Left ventricle myocardium superior (tissue), 1 donor: ENCODE measurements at regions not wholly inside any gene's neighbourhood (a gene's known extent, or its start where the extent isn't known, plus 50 kb on each side); places are given as distances from the start of the nearest gene placed in this dataset.

Experiments used
- ATAC-seq: fragments of 200-7000 bp; cut with Tn5 transposase; one replicate; pipeline ENCODE4 v1.9.1; 2020; ENCODE audit warnings: mild to moderate bottlenecking, moderate library complexity
- DNase-seq: peaks from one replicate; pipeline ENCODE4 v3.0.0-alpha.2; 2020
- intact Hi-C: fragments of 100-400 bp; cut with micrococcal nuclease; formaldehyde crosslinking; loops from one replicate; pipeline ENCODE4 v1.11.0; 2022
- donor health status: DM: no; HTN: yes; CAD: no; lungs with severe emphysema.

DNA sequence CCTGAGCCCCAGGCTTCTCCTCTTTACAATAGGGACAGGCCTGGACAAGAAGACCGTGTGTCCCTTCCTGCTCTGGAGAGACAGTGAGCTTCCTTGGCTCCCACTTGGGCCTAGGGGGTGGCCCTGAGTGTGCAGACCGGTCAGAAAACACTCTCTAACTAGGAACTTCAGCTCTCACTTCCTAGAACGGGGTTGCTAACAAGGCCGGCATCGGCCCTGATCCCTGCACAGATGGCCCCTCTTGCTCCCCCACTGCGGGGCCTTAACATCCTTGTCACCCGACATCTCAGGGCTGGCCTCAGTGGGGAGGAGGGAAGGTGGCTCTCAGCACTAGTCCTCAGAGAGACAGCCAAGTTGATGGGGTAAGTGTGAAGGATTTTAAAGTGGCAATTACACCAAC lies 406.9 kb downstream of the CTTN start:
- ATAC-seq (no peak), DNase-seq (no peak)
- intact Hi-C loops = no loop called here

DNA sequence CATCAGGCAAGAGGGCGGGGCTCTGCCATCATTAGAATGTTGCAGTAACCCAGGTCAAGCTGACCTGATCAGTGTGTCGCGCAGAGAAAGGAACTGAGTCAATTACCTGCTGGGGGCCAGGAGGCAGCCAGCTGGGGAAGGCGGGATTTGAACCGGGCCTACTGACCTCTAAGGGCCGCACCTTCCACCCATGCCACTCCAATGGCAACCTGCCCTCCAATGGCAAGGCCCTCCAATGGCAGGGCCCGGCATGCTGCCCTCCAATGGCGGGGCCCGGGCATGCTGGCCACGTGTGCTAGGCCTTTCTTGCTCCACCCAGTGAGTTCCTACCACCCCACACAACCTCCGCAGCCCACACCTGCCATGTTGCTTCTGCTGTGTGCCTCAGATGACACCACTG lies 407.6 kb downstream of the CTTN start:
- intact Hi-C loops = no loop called here
- ATAC-seq (no peak), DNase-seq (no peak)

DNA sequence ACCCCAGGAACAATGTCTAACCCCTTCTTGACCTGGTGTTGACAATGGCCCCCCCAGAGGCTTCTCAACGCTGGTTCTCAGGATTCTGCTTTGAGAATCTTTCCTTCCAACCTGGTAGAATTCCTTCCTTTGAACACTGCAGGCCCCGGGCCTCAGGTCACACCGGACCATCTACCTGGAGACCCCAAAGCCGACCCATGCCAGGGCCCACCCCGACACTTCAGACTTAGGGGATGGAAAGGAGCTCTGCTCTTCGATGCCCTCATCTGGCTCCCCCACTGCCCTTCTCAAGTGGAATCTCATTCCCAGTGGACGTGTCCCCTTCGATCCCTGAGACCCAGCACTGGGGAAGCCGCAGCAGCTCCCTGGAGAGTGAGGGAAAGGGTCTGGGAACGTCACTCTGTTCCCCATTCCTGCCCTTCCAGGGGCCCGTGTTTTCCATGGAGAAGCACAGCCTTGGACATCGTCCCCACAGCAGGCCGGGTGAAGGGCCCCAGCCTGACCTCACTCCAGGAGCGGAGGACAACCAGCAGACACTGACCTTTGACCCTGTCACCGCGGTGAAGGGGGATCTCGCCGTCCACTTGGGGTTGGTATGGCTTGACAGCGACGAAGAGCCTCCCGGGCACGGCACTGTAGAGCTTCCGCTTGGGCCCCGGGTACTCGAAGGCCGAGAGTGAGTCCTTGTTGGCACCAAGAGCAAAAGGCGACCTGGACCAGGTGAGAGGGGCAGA lies 408.3 kb downstream of the CTTN start:
- ATAC-seq = no peak
- intact Hi-C loops = no loop called here
- DNase-seq = no peak

- intact Hi-C loops = no loop called here
- ATAC-seq (no peak), DNase-seq (no peak)
Observed at GRCh38 chr11:70807195-70807543, 408.8 kb downstream of the CTTN start.

GRCh38 chr11:70808686-70809375 lies 410.5 kb downstream of the CTTN start:
- intact Hi-C loops = no loop called here
- DNase-seq (no peak), ATAC-seq (no peak)

- ATAC-seq (no peak), DNase-seq (no peak)
- intact Hi-C loops = no loop called here
Observed at GRCh38 chr11:70810133-70810532, 411.8 kb downstream of the CTTN start.

DNA sequence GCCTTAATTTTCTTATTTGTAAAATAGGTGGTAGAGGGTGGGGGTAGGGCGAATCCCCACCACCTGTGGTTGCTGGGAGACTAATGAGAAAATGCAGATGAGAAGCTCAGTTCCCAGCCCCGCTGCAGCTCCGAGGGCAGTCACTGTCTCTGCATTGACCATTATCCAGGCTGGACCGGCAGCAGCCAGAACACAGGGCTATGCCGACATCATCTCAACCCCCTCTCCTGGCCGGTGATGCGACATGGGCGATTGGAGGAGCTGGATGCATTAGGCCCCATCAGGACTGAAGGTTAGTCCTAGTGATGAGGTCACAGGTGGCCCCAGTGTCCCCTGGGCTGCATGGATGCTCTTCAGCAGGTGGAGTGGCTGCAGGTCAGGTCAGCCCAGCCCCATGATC lies 412.4 kb downstream of the CTTN start:
- no peak for DNase-seq

DNA sequence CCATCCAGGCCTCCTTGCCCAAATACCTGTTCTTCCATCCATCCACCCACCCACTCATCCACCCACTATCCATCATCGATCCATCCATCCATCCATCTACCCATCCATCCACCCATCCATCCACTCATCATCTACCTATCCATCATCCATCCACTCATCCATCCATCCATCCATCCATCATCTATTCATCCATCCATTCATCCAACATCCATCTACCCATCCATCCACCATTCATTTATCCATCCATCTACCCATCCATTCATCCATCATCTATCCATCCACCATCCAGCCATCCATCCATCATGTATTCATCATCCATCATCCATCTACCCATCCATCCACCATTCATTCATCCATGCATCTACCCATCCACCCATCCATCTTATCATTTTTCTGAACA lies 413.2 kb downstream of the CTTN start:
- no peak for ATAC-seq
- intact Hi-C loops = no loop called here
- DNase-seq = no peak

More for the DNA sequence above, 412.4 kb downstream of the CTTN start:
- no peak for ATAC-seq
- intact Hi-C loops = no loop called here

- ATAC-seq = no peak
- DNase-seq = no peak
- intact Hi-C loops = no loop called here
Observed at GRCh38 chr11:70811915-70812314, 413.6 kb downstream of the CTTN start.

GRCh38 chr11:70812472-70812871 lies 414.1 kb downstream of the CTTN start:
- DNase-seq = no peak
- no peak for ATAC-seq

GRCh38 chr11:70813651-70814050 lies 415.3 kb downstream of the CTTN start:
- no peak for ATAC-seq
- intact Hi-C loops = no loop called here
- no peak for DNase-seq

More at GRCh38 chr11:70812472-70812871, 414.1 kb downstream of the CTTN start:
- intact Hi-C loops = no loop called here

GRCh38 chr11:70815485-70815832 lies 417.1 kb downstream of the CTTN start:
- intact Hi-C loops = no loop called here
- no peak for DNase-seq
- ATAC-seq = no peak

GRCh38 chr11:70816156-70816678 lies 417.9 kb downstream of the CTTN start:
- intact Hi-C loops = no loop called here
- DNase-seq (no peak), ATAC-seq (no peak)

DNA sequence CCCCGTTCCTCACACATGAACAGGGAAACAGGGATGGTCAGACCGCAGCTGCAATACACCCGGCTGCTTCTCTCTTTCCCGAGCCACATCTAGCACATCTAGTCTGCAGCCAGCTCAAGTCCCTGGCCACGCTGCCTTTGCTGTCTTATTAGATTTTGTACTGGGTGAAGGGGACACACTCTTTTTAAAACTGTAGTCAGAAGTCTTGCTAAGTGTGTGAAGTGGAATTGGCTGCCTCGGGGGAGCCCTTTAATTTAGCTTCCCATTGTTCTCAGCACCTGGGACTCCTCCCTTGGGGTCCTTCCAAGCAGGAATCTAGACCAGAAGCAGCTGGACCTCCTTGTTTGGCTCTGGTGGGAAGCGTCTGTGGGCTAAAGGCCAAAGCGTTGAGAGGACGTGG lies 420.0 kb downstream of the CTTN start:
- ATAC-seq (no peak), DNase-seq (no peak)
- intact Hi-C loops = no loop called here

DNA sequence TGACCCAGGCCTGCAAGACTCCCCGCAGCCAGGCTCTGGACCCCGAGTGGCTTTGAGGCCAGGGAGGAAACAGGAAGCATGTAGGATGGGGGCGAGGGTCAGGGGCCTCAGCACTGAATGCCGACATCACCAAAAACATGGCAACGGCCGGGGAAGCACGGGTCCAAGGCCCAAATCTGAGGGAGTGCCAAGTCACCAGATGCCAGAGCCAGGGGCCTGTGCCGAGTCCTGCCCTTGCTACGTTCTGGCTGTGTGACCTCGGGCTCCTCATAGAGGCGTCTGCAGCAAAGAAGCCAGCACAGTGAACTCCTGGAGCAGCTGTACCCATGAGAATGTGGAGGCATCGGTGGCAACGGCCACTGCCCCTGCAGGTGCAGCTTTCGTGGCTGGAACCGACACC lies 420.7 kb downstream of the CTTN start:
- DNase-seq = no peak
- intact Hi-C loops = no loop called here
- no peak for ATAC-seq

DNA sequence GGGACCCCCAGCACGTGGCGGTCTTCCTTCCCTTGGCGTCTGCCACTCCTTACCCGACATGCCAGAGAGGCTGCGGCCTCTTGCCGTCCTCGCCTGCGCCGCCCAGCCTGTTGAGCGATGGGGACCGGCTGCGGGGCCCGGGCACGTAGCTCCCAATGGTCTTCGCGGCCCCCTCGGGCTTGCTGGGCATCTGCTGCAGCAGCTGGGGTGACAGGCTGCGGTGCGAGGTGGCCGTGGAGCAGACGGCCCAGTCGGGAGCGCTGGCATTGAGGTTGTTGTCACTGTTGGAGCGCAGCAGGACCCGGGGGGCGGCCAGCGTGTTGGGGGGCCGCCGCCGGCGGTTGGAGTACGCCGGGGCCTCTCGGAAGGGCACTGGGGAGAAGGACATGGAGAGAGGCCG lies 422.0 kb downstream of the CTTN start:
- ATAC-seq (no peak), DNase-seq (no peak)
- intact Hi-C loops = no loop called here

- no peak for DNase-seq
- intact Hi-C loops = no loop called here
- ATAC-seq = no peak
Observed at GRCh38 chr11:70820712-70821111, 422.4 kb downstream of the CTTN start.

GRCh38 chr11:70823771-70824170 lies 425.4 kb downstream of the CTTN start:
- DNase-seq (no peak), ATAC-seq (no peak)
- intact Hi-C loops = no loop called here

DNA sequence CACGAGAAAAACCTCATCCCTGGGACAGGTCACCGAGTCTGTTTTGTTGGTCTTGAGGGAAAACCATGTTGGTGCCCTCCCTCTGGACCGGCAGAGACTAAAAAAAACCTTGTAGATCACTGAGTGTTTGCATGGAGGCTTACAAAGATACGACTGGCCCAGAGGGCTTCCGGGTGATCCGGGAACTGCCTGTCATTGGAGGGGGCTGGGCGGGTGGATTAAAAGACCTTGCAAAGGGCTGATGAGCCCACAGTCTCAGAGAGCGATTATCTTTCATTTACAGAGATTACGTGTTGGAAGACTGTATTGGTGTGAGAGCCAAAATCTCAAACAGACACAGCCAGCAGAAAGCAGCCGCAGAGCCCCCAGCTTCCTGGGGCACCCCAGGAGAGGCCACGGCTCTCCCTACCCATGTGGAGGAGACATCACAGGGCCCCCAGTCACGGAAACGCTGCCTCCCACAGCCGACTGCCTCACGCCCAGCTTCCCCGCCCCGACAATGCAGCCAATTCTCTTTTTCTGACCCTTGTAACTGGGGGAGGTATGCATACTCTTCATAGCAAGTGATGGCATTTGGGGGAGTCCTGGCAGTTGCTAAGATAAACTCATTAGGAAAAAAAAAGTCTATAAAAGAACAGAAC lies 426.4 kb downstream of the CTTN start:
- DNase-seq (no peak), ATAC-seq (no peak)
- intact Hi-C loops = no loop called here

- intact Hi-C loops = no loop called here
- ATAC-seq = no peak
Observed at GRCh38 chr11:70825893-70826540, 426.4 kb downstream of the SHANK2 start.

More at GRCh38 chr11:70825893-70826540, 426.4 kb downstream of the SHANK2 start:
- no peak for DNase-seq
